CD4-positive, CD25-positive, alpha-beta regulatory T cell (primary cell): ENCODE measurements at regions not wholly inside any gene's neighbourhood (a gene's known extent, or its start where the extent isn't known, plus 50 kb on each side); places are given as distances from the start of the nearest gene placed in this dataset.
"Not testable (repeated sequence)": the region's sequence is repeated elsewhere in the genome, so short reads cannot be mapped to it uniquely, and the experiment has no call there.

Source experiments
- ATAC-seq, 2 donors: fragments of 150-1000 bp; cut with Tn5 transposase; one replicate each; pipeline ENCODE4 v1.10.0; 2021; ENCODE audit warnings: low read depth in 2 of 2, moderate number of reproducible peaks in 2 of 2, moderate library complexity in 1 of 2
- DNase-seq, 3 donors: peaks; one replicate each; pipeline versions ENCODE4 v3.0.0 to v3.0.0-alpha.2; 2012 to 2022; ENCODE audit warnings: mixed read lengths in 1 of 3
- H3K27ac ChIP-seq: one replicate; pipeline ENCODE4 v1.7.0; 2013; ENCODE audit warnings: mild to moderate bottlenecking, low read length; ENCODE audit not compliant: insufficient read depth, poor library complexity, severe bottlenecking
- H3K27me3 ChIP-seq: one replicate; pipeline ENCODE4 v1.7.0; 2013; ENCODE audit warnings: low read length; ENCODE audit not compliant: control insufficient read depth, insufficient read depth
- H3K36me3 ChIP-seq: one replicate; pipeline ENCODE4 v1.7.0; 2013; ENCODE audit warnings: mild to moderate bottlenecking, low read length, moderate library complexity; ENCODE audit not compliant: control insufficient read depth, insufficient read depth
- H3K4me1 ChIP-seq: 2 replicates; pipeline ENCODE4 v1.7.0; 2013; ENCODE audit warnings: mild to moderate bottlenecking, low read length; ENCODE audit not compliant: insufficient read depth, control insufficient read depth, poor library complexity, severe bottlenecking
- H3K4me3 ChIP-seq: one replicate; pipeline ENCODE4 v1.7.0; 2013; ENCODE audit warnings: low read depth, mild to moderate bottlenecking, low read length, moderate library complexity
- H3K9me3 ChIP-seq, 2 experiments: 1 replicate in 1 of 2; 2 replicates in 1 of 2; pipeline ENCODE4 v1.7.0; 2013; ENCODE audit warnings: low read length in 2 of 2, mild to moderate bottlenecking in 1 of 2, moderate library complexity in 1 of 2; ENCODE audit not compliant: control insufficient read depth in 2 of 2
- H3K27ac Mint-ChIP-seq, 3 donors: one replicate each; pipeline ENCODE4 v1.8.0; 2020 to 2022; ENCODE audit warnings: mild to moderate bottlenecking in 3 of 3, mixed read lengths in 3 of 3, moderate library complexity in 2 of 3
- H3K27me3 Mint-ChIP-seq: one replicate; pipeline ENCODE4 v1.8.0; 2022; ENCODE audit warnings: mild to moderate bottlenecking, mixed read lengths
- H3K36me3 Mint-ChIP-seq: one replicate; pipeline ENCODE4 v1.8.0; 2020; ENCODE audit warnings: mixed read lengths
- H3K4me1 Mint-ChIP-seq, 4 donors: one replicate each; pipeline ENCODE4 v1.8.0; 2020 to 2022; ENCODE audit warnings: mixed read lengths in 4 of 4, mild to moderate bottlenecking in 1 of 4
- H3K4me3 Mint-ChIP-seq, 4 donors: one replicate each; pipeline ENCODE4 v1.8.0; 2020 to 2022; ENCODE audit warnings: mild to moderate bottlenecking in 4 of 4, mixed read lengths in 4 of 4, moderate library complexity in 3 of 4
- H3K9me3 Mint-ChIP-seq, 7 donors: one replicate each; pipeline ENCODE4 v1.8.0; 2020 to 2022; ENCODE audit warnings: mixed read lengths in 7 of 7, mild to moderate bottlenecking in 3 of 7, moderate library complexity in 2 of 7

- no peak for DNase-seq
- Histone ChIP-seq H3K27ac (no peak overlapping the region), H3K4me1 (no peaks in the 10 kb centered on the region), H3K9me3 (no peaks in the 10 kb centered on the region), H3K36me3 (no peaks in the 10 kb centered on the region), H3K27me3 (no peaks in the 10 kb centered on the region), H3K4me3 (no peak overlapping the region)
- Mint-ChIP-seq H3K36me3 (no peaks in the 10 kb centered on the region), H3K27me3 (no peaks in the 10 kb centered on the region), H3K4me1 (peaks cover 0 to 2% (median 0%) of the 10 kb centered on the region in 4 donors), H3K9me3 (peaks cover 0 to 21% (median 5%) of the 10 kb centered on the region in 7 donors), H3K4me3 (no peak overlapping the region), H3K27ac (peak overlapping the region in 1 of 3 donors; percentile 12)
- ATAC-seq: no peak
Measured at GRCh38 chr5:2536632-2537377, 214.7 kb downstream of the IRX2 start.

GRCh38 chr5:2534970-2535369 lies 216.5 kb downstream of the IRX2 start:
- H3K27me3 Mint-ChIP-seq: no peaks in the 10 kb centered on the region

GRCh38 chr5:2534251-2534650 lies 217.2 kb downstream of the IRX2 start:
- ATAC-seq: no peak

More at GRCh38 chr5:2534970-2535369, 216.5 kb downstream of the IRX2 start:
- DNase-seq (no peak), ATAC-seq (no peak)
- Mint-ChIP-seq H3K36me3 (no peaks in the 10 kb centered on the region), H3K9me3 (peaks cover 0 to 14% (median 5%) of the 10 kb centered on the region in 7 donors), H3K27ac (no peak overlapping the region), H3K4me1 (peaks cover 0 to 2% (median 0%) of the 10 kb centered on the region in 4 donors), H3K4me3 (no peak overlapping the region)
- Histone ChIP-seq H3K36me3 (no peaks in the 10 kb centered on the region), H3K27ac (no peak overlapping the region), H3K4me3 (no peak overlapping the region), H3K4me1 (no peaks in the 10 kb centered on the region), H3K27me3 (no peaks in the 10 kb centered on the region), H3K9me3 (no peaks in the 10 kb centered on the region)

GRCh38 chr5:2533848-2534247 lies 217.6 kb downstream of the IRX2 start:
- H3K27ac Mint-ChIP-seq, H3K4me1 Mint-ChIP-seq, H3K9me3 ChIP-seq, H3K27me3 Mint-ChIP-seq, H3K4me3 Mint-ChIP-seq, H3K4me3 ChIP-seq, H3K9me3 Mint-ChIP-seq, H3K27me3 ChIP-seq, H3K27ac ChIP-seq, H3K4me1 ChIP-seq, ATAC-seq, DNase-seq, H3K36me3 Mint-ChIP-seq, H3K36me3 ChIP-seq: not testable (repeated sequence)

More at GRCh38 chr5:2534251-2534650, 217.2 kb downstream of the IRX2 start:
- Mint-ChIP-seq H3K4me3 (no peak overlapping the region), H3K9me3 (peaks cover 1 to 8% (median 4%) of the 10 kb centered on the region in 7 donors), H3K27me3 (no peaks in the 10 kb centered on the region), H3K36me3 (no peaks in the 10 kb centered on the region), H3K4me1 (no peaks in the 10 kb centered on the region), H3K27ac (no peak overlapping the region)
- H3K27me3 ChIP-seq: no peaks in the 10 kb centered on the region
- no peaks in the 10 kb centered on the region for H3K36me3 ChIP-seq
- H3K4me1 ChIP-seq: no peaks in the 10 kb centered on the region
- H3K9me3 ChIP-seq: no peaks in the 10 kb centered on the region
- no peak for DNase-seq
- H3K27ac ChIP-seq: no peak overlapping the region
- H3K4me3 ChIP-seq: no peak overlapping the region

GRCh38 chr5:2532809-2533208 lies 218.7 kb downstream of the IRX2 start:
- DNase-seq: no peak
- Mint-ChIP-seq H3K4me1 (no peaks in the 10 kb centered on the region), H3K27me3 (no peaks in the 10 kb centered on the region), H3K9me3 (peaks cover 1 to 7% (median 4%) of the 10 kb centered on the region in 7 donors), H3K27ac (no peak overlapping the region), H3K4me3 (no peak overlapping the region), H3K36me3 (no peaks in the 10 kb centered on the region)
- ATAC-seq: no peak
- no peaks in the 10 kb centered on the region for H3K4me1 ChIP-seq
- H3K36me3 ChIP-seq: no peaks in the 10 kb centered on the region
- H3K4me3 ChIP-seq: no peak overlapping the region
- H3K27ac ChIP-seq: no peak overlapping the region
- no peaks in the 10 kb centered on the region for H3K27me3 ChIP-seq
- no peaks in the 10 kb centered on the region for H3K9me3 ChIP-seq

- no peaks in the 10 kb centered on the region for H3K36me3 ChIP-seq
- no peak overlapping the region for H3K27ac Mint-ChIP-seq
Measured at GRCh38 chr5:2531318-2531717, 220.2 kb downstream of the IRX2 start.

GRCh38 chr5:2530609-2531008 lies 220.9 kb downstream of the IRX2 start:
- Mint-ChIP-seq H3K27ac (no peak overlapping the region), H3K36me3 (no peaks in the 10 kb centered on the region), H3K9me3 (peaks cover 1 to 15% (median 3%) of the 10 kb centered on the region in 7 donors), H3K27me3 (no peaks in the 10 kb centered on the region), H3K4me3 (no peak overlapping the region), H3K4me1 (no peaks in the 10 kb centered on the region)
- no peak overlapping the region for H3K4me3 ChIP-seq
- H3K27me3 ChIP-seq: no peaks in the 10 kb centered on the region
- no peaks in the 10 kb centered on the region for H3K9me3 ChIP-seq
- H3K27ac ChIP-seq: no peak overlapping the region
- H3K4me1 ChIP-seq: no peaks in the 10 kb centered on the region
- ATAC-seq: no peak
- no peak for DNase-seq
- no peaks in the 10 kb centered on the region for H3K36me3 ChIP-seq

More at GRCh38 chr5:2531318-2531717, 220.2 kb downstream of the IRX2 start:
- H3K4me1 Mint-ChIP-seq: no peaks in the 10 kb centered on the region
- H3K27me3 Mint-ChIP-seq: no peaks in the 10 kb centered on the region
- Histone ChIP-seq H3K9me3 (no peaks in the 10 kb centered on the region), H3K4me1 (no peaks in the 10 kb centered on the region), H3K4me3 (no peak overlapping the region), H3K27ac (no peak overlapping the region), H3K27me3 (no peaks in the 10 kb centered on the region)
- H3K9me3 Mint-ChIP-seq: peaks cover 1 to 13% (median 4%) of the 10 kb centered on the region in 7 donors
- no peak for DNase-seq
- H3K36me3 Mint-ChIP-seq: no peaks in the 10 kb centered on the region
- ATAC-seq: no peak
- H3K4me3 Mint-ChIP-seq: no peak overlapping the region
